ENCODE measurements at regions not wholly inside any gene's neighbourhood (a gene's known extent, or its start where the extent isn't known, plus 50 kb on each side); places are given as distances from the start of the nearest gene placed in this dataset.

DNA sequence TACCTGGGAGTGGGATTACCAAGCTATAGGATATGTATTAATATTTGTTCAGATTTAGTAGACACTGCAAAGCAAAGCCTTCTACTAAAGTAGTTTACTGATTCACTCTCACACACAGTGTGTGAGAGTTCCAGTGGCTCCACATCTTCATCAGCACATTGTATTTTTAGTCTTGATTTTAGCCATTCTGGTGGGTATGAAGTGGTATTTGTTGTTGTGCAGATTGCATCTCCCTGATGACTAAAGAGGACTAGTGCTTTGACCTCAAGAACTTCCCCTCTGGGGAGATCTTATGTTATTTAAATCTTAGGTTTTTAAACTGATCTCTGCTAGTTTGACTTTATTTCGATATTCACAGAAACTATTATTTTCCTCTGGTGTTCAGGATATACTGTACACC, 479.7 kb upstream of the RGS6 start:
- TF ChIP-seq, protein P1, sequence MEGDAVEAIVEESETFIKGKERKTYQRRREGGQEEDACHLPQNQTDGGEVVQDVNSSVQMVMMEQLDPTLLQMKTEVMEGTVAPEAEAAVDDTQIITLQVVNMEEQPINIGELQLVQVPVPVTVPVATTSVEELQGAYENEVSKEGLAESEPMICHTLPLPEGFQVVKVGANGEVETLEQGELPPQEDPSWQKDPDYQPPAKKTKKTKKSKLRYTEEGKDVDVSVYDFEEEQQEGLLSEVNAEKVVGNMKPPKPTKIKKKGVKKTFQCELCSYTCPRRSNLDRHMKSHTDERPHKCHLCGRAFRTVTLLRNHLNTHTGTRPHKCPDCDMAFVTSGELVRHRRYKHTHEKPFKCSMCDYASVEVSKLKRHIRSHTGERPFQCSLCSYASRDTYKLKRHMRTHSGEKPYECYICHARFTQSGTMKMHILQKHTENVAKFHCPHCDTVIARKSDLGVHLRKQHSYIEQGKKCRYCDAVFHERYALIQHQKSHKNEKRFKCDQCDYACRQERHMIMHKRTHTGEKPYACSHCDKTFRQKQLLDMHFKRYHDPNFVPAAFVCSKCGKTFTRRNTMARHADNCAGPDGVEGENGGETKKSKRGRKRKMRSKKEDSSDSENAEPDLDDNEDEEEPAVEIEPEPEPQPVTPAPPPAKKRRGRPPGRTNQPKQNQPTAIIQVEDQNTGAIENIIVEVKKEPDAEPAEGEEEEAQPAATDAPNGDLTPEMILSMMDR (IDR thresholded peaks at IDR 0.05) = no peak
- no peak for TF ChIP-seq POLR2AphosphoS5 (IDR thresholded peaks at IDR 0.05)

Measured in sigmoid colon (tissue), 4 donors.